ENCODE measurements at regions not wholly inside any gene's neighbourhood (a gene's known extent, or its start where the extent isn't known, plus 50 kb on each side); places are given as distances from the start of the nearest gene placed in this dataset.
"Not testable (repeated sequence)": the region's sequence is repeated elsewhere in the genome, so short reads cannot be mapped to it uniquely, and the experiment has no call there.

DNA sequence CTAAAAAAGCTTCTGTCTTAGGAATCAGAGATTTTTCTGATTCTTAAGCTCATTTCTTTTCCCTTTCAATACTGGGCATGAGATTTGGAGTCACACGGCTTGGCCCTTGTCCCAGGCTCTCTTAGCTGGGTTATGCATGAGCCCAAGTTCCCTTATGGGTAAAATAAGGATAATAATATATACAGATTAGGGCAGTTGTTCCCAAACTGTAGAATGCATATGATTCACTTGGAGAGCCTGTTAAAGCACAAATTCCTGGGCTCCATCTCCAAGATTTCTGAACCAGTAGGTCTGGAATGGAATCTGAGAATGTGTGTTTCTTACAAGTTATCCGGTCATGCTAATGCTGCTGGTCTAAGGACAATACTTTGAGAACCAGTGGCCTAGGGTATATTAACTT, 154.0 kb downstream of the REEP3 start:
- no peak for DNase-seq (ENCODE audit: low read depth in 2 of 2)

DNA sequence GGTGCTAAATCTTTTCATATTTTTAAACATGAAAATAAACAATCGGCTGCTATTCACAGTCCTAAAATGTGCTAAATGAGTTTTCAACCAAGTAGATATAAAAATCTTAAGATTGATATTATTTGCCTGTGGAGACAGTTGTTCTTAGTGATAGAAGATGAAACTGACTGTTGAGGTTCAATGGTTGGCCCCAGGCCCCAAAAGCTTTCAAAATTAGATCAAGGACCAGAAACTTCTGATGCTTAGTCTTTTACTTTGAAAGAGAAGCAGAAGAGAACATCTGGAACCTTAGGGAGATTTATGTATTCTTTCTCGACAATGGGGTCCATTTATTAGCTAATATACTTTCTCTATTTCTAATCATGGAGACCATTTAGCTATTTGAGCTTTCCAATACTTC, 155.8 kb downstream of the REEP3 start:
- no peak for DNase-seq (ENCODE audit: low read depth in 2 of 2)

DNA sequence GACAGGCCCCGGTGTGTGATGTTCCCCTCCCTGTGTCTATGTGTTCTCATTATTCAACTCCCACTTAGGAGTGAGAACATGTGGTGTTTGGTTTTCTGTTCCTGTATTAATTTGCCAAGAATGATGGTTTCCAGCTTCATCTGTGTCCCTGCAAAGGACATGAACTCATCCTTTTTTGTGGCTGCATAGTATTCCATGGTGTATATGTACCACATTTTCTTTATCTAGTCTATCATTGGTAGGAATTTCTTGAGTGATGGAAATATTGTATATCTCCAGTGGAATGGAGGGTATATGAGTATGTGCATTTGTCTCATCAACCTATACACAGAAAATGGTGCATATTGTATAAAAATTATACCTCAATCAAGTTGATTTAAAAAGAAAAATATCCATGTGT, 159.3 kb downstream of the REEP3 start:
- not testable (repeated sequence) for DNase-seq (ENCODE audit: low read depth in 2 of 2)

DNA sequence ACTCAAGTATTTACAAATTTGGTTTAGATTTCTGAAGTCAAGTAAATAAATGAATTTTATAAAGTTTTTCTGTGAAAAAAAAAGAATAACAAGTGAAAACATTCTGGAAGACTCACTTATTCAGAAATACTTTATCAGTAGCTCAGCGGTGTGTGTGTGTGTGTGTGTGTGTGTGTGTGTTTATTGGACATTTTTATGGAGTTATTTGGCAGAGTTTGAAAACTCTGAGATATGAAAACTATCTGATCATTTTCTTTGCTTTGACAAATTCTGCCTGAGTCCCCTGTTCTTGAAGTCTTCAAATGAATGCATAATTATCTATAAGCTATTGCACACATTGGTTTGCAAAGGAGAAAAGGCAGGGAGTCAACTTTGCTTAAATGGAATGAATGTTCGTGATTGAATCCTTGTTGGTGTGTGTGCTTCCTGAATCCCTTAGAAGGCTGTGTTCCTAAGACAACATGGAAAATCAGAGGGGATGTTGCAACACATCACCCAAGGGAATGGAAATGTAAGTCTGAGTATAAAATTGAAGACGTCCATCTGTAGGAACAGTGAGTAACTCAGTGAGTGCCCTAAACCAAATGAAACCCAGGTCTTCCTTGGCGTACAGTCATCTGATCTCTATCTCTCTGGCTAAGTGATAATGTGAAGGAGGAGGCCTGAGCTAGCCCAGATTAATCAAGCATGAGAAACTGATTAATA, 160.9 kb downstream of the REEP3 start:
- DNase-seq (ENCODE audit: low read depth in 2 of 2), result peak; percentile 99

DNA sequence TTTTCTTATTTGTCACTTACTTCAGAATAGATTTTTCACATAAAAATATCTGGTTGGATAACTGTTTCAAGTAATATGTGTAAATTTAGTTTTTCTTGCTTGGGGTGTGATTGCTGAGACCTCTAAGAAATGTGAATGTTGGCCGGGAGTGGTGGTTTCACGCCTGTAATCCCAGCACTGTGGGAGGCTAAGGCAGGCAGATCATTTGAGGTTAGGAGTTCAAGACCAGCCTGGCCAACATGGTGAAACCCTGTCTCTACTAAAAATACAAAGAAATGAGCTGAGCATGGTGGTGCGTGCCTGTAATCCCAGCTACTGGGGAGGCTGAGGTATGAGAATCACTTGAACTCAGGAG, 161.5 kb downstream of the REEP3 start:
- DNase-seq (ENCODE audit: low read depth in 2 of 2), result not testable (repeated sequence)

DNA sequence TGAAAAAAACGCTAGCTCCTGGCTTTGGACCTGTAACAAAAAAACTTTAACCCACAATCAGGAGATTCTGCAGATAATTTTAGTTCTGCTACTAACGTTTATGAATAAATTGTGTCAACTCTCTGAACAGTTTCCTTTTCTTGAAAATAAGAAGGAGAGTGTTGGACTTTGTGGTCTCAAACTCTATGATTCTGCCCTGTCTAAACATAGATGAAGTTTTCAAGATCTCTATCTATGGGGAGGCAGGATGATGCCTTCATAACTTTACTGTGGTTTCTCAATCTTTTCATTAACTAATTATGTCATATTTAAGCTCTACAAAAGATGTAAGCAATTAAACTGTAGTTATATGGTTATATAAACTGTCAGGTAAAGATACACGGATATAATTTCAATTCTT, 162.0 kb downstream of the REEP3 start:
- DNase-seq (ENCODE audit: low read depth in 2 of 2), result no peak

DNA sequence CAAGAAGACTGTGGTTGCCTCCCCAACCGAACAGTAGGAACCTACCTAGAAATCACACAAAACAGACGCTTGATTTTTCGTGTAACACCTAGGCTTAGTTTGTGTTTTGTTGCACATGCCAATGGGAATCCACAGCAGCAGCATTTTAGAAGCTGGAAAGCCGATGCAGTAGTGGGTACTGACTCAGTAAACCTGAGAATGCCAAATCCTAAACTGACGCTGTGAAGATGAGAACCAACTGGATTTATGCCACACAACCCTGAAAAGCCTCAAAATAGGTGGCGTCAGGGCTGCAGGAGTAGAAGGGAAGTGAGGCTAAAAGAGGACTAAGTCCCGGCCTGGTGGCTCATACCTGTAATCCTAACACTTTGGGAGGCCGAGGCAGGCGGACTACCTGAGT, 162.5 kb downstream of the REEP3 start:
- no peak for DNase-seq (ENCODE audit: low read depth in 2 of 2)

DNA sequence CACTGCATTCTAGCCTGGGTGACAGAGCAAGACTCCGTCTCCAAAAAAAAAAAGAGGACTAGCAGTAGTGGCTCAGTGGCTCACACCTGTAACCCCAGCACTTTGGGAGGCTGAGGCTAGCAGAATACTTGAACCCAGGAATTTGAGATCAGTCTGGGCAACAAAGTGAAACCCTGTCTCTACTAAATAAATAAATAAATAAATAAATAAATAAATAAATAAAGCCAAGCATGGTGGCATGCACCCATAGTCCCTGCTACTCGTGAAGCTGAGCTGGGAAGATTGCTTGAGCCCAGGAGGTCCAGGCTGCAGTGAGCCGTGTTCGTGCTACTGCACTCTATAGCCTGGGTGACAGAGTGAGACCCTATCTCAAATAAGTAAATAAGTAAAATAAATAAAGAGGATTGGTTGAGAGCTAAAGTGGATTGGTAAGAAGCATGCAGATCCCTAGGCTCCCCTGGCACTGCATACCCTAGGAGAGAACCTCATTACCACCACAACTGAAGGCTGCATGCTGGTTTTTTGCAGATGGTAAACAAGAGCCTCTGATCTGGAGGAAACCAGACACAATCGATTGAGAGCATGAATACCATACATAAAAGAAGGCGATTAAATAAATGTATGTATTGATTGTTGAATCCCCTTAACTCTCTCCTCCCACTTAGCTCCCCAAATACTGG, 163.2 kb downstream of the REEP3 start:
- DNase-seq (ENCODE audit: low read depth in 2 of 2), result no peak

DNA sequence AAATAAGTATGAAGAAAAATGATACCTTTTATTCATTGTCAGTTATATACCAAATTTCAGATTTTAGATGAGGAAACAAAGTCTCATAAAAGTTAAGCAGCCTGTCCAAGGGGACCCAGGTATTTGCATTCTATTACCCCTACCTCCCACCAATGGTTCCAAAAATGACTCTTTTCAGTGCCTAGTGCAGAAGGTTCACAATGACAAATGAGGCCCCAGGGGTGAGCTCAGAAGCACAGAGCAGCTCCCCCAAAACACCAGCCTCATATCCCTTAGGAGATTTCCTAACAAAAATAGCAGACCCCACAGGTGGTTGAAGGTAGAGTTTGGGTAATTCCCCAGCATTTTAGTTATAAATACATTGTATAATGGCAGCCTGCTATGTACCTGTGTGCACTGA, 168.6 kb downstream of the REEP3 start:
- DNase-seq (ENCODE audit: low read depth in 2 of 2), result no peak

DNA sequence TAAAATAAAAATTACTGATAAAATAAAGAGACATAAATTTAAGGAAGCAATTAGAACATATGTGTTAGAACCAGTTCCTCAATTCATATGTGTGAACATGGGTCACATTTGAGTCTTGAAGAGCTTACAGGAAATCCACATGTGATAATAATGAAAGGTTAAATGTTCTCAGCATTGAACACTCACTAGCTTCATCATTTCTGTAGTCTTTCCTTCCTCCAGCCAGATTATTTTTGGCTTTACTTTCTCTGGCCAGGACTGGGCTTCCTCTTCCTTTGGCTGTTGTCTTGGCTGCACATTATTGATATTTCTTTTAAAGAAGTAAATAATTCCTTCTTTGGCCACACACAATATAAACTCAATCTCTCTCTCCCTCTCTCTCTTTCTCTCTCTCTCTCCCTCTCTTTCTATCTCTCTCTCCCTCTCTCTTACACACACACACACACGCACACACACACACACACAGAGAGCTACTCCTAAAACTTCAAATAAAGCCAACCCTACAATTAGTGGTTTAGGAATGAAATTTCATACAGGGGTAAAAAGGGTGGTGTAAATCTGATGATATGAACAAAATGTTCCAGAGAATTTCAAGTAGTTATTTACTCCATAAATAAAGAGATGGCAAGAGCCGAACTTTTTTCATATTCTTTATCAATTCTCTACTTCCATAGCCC, 171.2 kb downstream of the REEP3 start:
- DNase-seq (ENCODE audit: low read depth in 2 of 2), result no peak

DNA sequence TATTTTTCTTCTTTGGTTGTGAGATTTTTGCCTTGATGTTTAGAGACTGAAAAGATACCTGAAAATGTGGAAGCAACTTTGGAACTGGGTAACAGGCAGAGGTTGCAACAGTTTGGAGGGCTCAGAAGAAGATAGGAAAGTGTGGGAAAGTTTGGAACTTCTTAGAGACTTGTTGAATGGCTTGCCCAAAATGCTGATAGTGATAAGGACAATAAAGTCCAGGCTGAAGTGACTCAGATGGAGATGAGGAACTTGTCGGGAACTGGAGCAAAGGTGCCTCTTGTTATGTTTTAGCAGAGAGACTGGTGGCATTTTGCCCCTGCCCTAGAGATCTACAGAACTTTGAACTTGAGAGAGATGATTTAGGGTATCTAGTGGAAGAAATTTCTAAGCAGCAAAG, 171.8 kb downstream of the REEP3 start:
- DNase-seq (ENCODE audit: low read depth in 2 of 2), result not testable (repeated sequence)

DNA sequence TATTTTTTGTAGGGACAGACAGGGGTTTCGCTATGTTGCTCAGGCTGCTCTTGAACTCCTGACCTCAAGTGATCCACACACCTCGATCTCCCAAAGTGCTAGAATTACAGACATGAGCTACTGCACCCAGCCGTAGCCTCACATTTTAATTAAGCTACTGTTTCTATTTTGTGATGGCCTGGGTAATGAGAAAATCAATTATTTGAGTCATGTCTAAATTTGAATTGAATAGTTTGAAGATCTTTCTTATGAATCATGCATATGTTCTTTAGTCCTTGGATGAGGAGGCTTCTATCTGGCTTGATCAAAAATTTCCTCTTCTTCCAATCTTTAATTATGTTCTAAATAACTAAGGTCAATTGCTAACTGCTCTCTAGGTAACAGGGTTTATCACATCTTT, 175.0 kb downstream of the REEP3 start:
- DNase-seq (ENCODE audit: low read depth in 2 of 2), result no peak

DNA sequence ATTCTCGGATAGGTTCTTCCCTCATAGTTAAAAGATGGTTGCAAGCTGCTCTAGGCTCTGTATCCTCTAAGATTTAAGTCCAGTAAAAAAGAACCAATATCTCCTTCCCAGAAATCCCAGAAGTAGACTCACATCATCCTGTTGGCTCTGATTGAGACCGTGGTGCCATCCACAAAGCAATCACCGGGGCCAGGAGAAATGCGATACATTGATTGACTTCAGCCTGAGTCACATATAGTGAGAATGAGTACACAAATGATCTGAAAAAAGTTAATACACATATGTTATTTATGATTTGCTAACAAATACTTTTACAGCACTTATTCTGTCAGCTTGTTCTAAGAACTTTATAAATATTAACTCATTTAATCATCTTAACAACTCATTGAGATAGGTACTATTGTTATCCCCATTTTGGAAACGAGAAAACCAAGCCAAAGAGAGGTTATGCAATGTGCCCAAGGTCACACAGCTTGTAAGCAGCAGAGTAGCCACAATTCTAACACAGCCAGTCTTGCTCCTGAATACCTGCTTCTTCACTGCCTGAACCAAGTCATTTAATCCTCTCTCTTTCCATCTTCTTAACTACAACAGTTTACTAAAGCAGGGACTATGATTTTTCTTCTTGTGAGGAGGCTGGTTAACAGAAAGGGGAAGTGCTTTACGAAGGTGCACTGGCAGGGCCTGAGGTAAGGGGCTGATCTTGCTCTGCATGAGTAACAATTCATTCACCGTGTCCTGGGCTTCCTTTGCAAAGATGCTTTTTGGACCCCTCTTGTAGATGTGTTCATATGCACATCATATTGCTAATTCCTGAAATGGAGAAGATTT, 177.0 kb downstream of the REEP3 start:
- DNase-seq (ENCODE audit: low read depth in 2 of 2), result no peak

DNA sequence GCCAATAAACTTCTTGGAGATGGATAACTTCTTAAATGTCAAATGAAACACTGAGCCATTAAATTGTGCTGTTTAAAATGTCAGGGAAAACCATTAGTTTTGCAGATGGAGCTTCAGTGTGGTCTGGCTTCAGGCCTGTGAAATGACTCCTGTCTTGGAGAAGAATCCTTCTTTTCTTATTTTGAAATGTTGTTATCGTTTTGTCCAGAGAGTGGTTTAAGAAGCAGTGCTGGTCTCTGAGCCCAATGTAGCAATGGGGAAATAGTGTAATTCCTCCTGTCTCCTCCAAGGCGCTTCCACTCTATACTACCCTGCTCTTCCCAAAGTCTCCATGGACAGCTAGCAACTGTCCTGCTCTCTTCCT, 177.6 kb downstream of the REEP3 start:
- no peak for DNase-seq (ENCODE audit: low read depth in 2 of 2)

DNA sequence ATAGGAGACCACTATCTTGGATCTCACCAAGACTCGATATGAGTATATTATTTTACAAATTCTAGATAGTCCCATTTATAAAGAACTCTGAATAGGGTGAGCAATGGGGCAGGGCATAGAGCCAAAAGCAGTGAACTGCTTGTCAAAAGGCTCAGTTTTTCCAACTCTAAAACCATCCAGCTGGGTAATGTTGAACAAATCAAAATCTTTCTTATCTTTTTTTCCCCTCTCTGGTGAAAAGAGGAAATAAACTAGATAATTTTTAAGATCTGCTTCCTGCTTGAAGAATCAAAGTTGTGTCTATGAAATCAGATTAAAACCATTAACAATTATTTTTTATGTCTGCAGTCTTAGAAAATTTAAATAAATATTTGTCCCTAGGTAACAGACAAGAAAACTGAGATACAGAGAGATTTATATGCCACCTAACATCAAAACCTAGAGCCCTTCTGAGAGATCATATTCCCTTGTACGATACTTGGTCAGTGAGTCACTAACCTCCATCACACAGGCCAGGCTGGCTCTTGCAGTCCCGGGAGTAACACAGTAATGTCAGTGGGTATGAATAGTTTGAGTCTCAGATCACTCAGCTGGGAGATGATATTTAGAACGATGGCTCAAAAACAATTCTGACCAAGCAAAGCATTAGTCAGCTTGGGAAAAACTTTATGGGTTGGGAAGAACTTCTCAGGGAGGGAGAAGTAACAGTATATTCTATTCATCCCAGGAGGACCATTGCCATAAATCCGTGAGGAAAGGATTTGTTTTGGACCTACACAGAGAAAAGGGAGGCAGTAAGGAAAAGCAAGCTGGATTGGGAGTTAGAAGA, 178.8 kb downstream of the REEP3 start:
- DNase-seq (ENCODE audit: low read depth in 2 of 2), result peak; percentile 94

DNA sequence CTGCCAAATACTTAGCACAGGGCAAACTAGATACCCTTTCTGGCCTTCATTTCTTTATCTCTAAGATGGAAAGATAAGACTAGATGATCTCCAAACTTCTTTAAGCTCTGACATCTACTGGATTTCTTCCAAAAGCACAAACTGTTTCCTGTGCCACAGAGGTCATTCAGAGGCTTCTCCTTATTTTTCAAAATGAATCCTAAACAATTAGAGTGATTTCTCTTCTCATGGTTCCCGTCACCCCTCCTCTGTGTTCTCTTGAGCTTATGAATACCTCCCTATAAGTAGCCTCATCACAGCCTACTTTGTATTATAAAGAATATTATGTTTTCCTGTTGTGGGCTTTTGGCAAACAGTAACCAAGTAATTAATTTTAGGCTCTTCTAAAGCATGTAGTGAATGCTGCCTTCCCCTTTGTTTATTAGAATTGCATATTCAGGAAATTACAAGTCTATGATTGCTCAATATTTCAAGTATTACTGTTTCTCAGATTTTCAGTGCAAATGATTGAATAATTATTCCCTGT, 179.5 kb downstream of the REEP3 start:
- DNase-seq (ENCODE audit: low read depth in 2 of 2), result no peak

DNA sequence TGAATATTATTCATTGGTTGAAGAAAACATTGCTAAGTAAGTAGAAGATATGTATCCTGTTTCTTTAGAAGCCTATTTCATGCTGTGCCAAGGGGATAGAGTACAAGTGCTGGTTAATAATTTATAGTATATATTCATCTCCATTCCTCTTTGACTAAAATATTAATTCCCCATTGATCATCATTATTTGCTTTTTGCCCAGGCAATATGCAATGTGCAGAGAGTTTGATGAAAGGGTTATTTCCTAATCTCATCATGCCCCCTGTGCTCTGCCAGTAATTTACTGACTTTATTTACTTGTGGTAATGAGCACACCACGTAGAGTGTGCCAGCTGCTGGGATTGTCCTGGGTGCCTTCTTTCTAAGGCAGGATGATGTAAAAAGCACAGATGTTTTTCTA, 180.9 kb downstream of the REEP3 start:
- DNase-seq (ENCODE audit: low read depth in 2 of 2), result no peak

DNA sequence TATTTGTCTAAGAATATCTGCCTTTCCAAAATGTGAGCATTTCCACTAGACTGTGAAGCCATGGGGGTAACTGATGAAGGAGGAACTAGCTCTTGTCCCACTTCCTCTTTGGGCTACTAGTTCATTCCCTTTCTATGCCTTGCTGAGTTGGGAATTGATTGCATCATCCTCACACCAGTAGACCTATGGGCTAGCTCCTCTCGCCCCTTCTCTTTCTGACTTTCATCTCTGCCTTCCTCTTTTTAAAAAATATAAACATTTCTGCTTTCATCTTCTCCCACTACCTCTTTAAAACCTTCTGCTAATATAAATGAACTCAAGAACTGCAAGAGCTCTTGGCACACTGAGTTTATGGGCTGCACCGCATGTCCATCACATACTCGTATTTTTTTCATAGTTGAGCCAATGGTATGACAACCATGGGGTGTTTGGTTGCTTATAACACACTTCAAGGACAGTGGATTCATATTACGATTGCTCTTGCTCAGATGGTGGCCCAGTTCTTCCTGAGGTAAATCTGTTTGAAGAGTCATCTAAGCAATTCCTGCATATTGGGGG, 182.0 kb downstream of the REEP3 start:
- no peak for DNase-seq (ENCODE audit: low read depth in 2 of 2)

DNA sequence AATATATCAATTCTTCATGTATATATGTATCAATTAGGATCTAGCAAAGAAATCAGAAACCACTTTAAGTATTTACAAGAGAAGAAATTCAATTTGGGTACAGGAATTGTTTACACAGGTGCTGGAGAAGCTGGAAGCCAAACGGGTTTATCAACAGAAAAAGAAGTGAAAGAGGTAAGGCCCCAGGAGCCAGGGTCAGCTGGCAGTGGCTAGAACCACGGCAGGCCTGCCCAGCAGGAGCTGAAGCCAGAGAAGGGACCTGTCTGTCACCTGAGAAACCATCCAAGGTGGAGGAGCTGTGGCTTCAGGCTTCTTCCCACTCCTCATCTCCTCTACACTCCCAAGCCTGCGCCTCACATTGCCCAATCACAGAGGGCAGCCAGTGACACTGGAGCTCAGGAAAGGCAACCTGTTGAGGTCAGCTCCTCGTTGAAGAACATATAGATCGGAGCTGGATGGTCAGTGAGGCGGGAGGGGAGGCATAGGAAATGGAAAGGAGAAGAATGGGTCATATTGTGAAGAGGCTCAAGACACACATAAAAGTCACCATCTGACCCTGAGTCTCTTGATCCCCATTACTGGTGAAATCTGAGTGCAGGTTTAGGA, 182.6 kb downstream of the REEP3 start:
- DNase-seq (ENCODE audit: low read depth in 2 of 2), result no peak

DNA sequence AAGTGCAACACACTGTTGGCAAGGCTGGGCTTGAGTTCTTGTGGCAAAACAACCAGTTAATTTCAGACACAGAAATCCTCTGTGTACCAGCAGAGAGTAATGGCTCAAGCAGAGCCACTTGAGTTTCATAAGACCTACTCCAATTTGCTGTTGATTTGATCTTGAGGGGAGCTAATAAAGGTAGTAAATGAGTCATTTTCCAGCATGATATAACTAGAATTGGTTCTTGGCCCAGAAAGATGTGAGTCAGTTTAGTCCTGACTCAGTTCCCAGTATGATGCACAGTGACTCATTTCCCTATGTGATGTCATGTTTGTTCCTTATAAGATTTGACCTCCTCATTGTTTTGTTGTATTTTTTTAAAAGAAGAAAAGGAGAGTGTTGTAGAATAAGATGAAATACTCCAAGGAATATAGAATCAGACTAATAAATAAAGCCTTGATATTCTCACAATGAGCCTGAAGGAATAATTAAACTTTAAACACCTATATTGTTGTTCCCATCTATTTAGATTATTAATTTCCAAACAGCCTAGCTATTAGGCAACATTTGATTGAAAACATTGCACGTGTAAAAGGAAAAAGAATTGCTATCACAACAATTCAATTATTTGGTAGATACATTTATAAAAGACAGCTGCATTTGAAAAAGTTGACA, 186.2 kb downstream of the REEP3 start:
- peak; percentile 91 to 93 for DNase-seq (ENCODE audit: low read depth in 2 of 2)
